Common myeloid progenitor, CD34-positive (primary cell): ENCODE measurements at regions not wholly inside any gene's neighbourhood (a gene's known extent, or its start where the extent isn't known, plus 50 kb on each side); places are given as distances from the start of the nearest gene placed in this dataset.
A peak's percentile ranks its signal among the peaks of the same experiment; 100 is the strongest.

Source experiments
- CTCF ChIA-PET: fragments of 350-600 bp; sonication (Branson Sonifier 250); formaldehyde crosslinking; loops from one replicate; lab custom pipeline; 2021; ENCODE audit warnings: antibody characterized with exemption; lab: Charles Lee
- POLR2A ChIA-PET: fragments of 350-600 bp; sonication (Branson Sonifier 250); formaldehyde crosslinking; loops from one replicate; lab custom pipeline; 2021; ENCODE audit warnings: antibody characterized with exemption; lab: Charles Lee
- DNase-seq, 3 donors: peaks; one replicate each; pipeline versions ENCODE4 v3.0.0 to v3.0.0-alpha.2; 2013
- H3K27ac ChIP-seq, 2 experiments: 1 replicate in 1 of 2; 2 replicates in 1 of 2; pipeline ENCODE4 v1.7.0; 2013; ENCODE audit warnings: inconsistent platforms in 2 of 2, low read length in 2 of 2, mild to moderate bottlenecking in 2 of 2, low read depth in 1 of 2, moderate library complexity in 1 of 2; ENCODE audit not compliant: severe bottlenecking in 2 of 2, insufficient read depth in 1 of 2, poor library complexity in 1 of 2
- H3K27me3 ChIP-seq, 5 experiments: replicated peaks in 2 of 5; 1 replicate in 3 of 5; 2 replicates in 2 of 5; pipeline versions ENCODE4 v1.6.1 to v1.7.0; 2013; ENCODE audit warnings: low read length in 4 of 5, mild to moderate bottlenecking in 2 of 5, moderate library complexity in 2 of 5, inconsistent platforms in 1 of 5; ENCODE audit not compliant: insufficient read depth in 5 of 5, control insufficient read depth in 4 of 5
- H3K36me3 ChIP-seq, 4 experiments: 1 replicate in 2 of 4; 2 replicates in 2 of 4; pipeline versions ENCODE4 v1.6.1 to v1.7.0; 2013; ENCODE audit warnings: low read length in 3 of 4, control low read depth in 1 of 4, mild to moderate bottlenecking in 1 of 4; ENCODE audit not compliant: control insufficient read depth in 4 of 4, insufficient read depth in 4 of 4
- H3K4me1 ChIP-seq, 4 experiments: 1 replicate in 3 of 4; 2 replicates in 1 of 4; pipeline versions ENCODE4 v1.6.1 to v1.7.1; 2013; ENCODE audit warnings: low read length in 3 of 4, mild to moderate bottlenecking in 3 of 4, control low read depth in 1 of 4, inconsistent platforms in 1 of 4, moderate library complexity in 1 of 4; ENCODE audit not compliant: control insufficient read depth in 4 of 4, insufficient read depth in 4 of 4; ENCODE audit errors: control extremely low read depth in 1 of 4
- H3K4me3 ChIP-seq, 7 experiments: 1 replicate in 4 of 7; 2 replicates in 3 of 7; pipeline versions ENCODE4 v1.5.1 to v1.7.0; 2013; ENCODE audit warnings: mild to moderate bottlenecking in 7 of 7, low read length in 6 of 7, moderate library complexity in 6 of 7, inconsistent platforms in 2 of 7, low read depth in 2 of 7, control low read depth in 1 of 7; ENCODE audit not compliant: insufficient read depth in 4 of 7, control insufficient read depth in 1 of 7; ENCODE audit errors: extremely low read depth in 1 of 7
- H3K9me3 ChIP-seq, 5 experiments: 1 replicate in 4 of 5; 2 replicates in 1 of 5; pipeline versions ENCODE4 v1.6.1 to v1.7.1; 2013; ENCODE audit warnings: low read length in 4 of 5, mild to moderate bottlenecking in 2 of 5, inconsistent platforms in 1 of 5, low read depth in 1 of 5, moderate library complexity in 1 of 5; ENCODE audit not compliant: control insufficient read depth in 4 of 5, insufficient read depth in 2 of 5; ENCODE audit errors: control extremely low read depth in 1 of 5
- WGBS: methylation state at CpG from one replicate; pipeline ENCODE4 v1.1.5; 2013; ENCODE audit not compliant: insufficient coverage; 5-methylcytosine and 5-hydroxymethylcytosine counted together

DNA sequence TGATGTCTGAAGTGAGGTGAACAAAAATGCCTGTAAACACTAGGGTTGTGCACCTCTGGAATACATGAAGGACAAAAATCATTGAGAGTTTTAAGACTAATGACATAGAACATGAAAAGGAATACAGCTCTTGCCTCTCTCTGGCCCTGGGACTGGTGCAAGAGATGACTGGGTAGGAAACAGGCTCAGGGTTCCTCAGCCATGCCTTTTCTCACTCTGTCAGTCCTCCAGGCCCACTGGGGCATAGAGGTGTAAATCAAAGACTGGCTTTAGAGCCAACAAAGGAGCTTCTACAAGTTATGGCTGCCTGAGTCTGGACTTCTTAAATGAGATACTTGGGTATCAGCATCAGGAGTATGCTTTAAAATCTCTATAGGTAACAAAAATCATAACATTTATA lies 554.7 kb upstream of the KCNMB2 start:
- H3K27ac ChIP-seq: no peak overlapping the region
- no peaks in the 10 kb centered on the region for H3K27me3 ChIP-seq
- no peak overlapping the region for H3K4me3 ChIP-seq
- no peak for DNase-seq
- H3K9me3 ChIP-seq: no peaks in the 10 kb centered on the region
- no peaks in the 10 kb centered on the region for H3K36me3 ChIP-seq
- ChIA-PET CTCF (interaction anchor here (1.3 kb wide), 1 partner anchor 191 kb away, joined by 3 read pairs; no protein-coding TSS in a partner anchor), POLR2A (no interaction called here)
- peaks cover 0 to 25% (median 11%) of the 10 kb centered on the region in 4 experiments for H3K4me1 ChIP-seq

- no peak overlapping the region for H3K27ac ChIP-seq
- 20% methylated on average over 1 of the region's 1 CpG for WGBS
- H3K27me3 ChIP-seq: no peaks in the 10 kb centered on the region
- ChIA-PET POLR2A (no interaction called here), CTCF (interaction anchor here (1.3 kb wide), 1 partner anchor 191 kb away, joined by 3 read pairs; no protein-coding TSS in a partner anchor)
- peaks cover 0 to 25% (median 11%) of the 10 kb centered on the region in 4 experiments for H3K4me1 ChIP-seq
- peak in 2 of 3 donors; percentile 43 to 57 for DNase-seq
- H3K9me3 ChIP-seq: no peaks in the 10 kb centered on the region
- no peak overlapping the region for H3K4me3 ChIP-seq
- no peaks in the 10 kb centered on the region for H3K36me3 ChIP-seq
These were observed 554.2 kb upstream of the KCNMB2 start for GRCh38 chr3:177982034-177982433.

DNA sequence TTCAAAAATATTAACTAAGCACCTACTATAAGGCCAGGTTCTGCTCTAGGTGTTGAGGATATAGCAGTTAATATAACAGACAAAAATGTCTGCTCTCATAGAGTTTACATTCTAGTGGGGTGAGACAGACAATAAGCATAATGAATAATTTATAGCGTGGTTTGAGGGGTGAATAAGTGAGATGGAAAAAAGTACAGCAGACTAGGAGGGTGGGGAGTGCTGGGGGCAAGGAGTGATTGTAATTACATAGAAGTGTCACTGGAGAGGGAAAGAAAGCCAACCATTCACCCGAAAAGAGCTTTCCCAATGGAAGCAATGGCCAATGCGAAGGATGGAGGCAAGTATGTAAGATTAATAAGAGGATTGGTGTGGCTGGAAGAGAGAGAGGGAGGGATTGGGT lies 552.9 kb upstream of the KCNMB2 start:
- no peaks in the 10 kb centered on the region for H3K9me3 ChIP-seq
- POLR2A ChIA-PET: no interaction called here
- no peak for DNase-seq

GRCh38 chr3:177992993-177993970 lies 543.0 kb upstream of the KCNMB2 start:
- Histone ChIP-seq H3K9me3 (no peaks in the 10 kb centered on the region), H3K4me1 (no peaks in the 10 kb centered on the region), H3K27me3 (no peaks in the 10 kb centered on the region), H3K27ac (no peak overlapping the region), H3K36me3 (no peaks in the 10 kb centered on the region), H3K4me3 (no peak overlapping the region)
- 100% methylated on average over 3 of the region's 6 CpGs for WGBS
- ChIA-PET CTCF (interaction anchor here (1.2 kb wide), 1 partner anchor 55 kb away, joined by 3 read pairs; no protein-coding TSS in a partner anchor), POLR2A (no interaction called here)
- DNase-seq: no peak

More for the DNA sequence above, 552.9 kb upstream of the KCNMB2 start:
- peaks cover 0 to 25% (median 11%) of the 10 kb centered on the region in 4 experiments for H3K4me1 ChIP-seq
- H3K27me3 ChIP-seq: no peaks in the 10 kb centered on the region
- WGBS: 83% methylated on average over 3 of the region's 3 CpGs
- CTCF ChIA-PET: no interaction called here
- H3K36me3 ChIP-seq: no peaks in the 10 kb centered on the region
- no peak overlapping the region for H3K4me3 ChIP-seq
- H3K27ac ChIP-seq: no peak overlapping the region

DNA sequence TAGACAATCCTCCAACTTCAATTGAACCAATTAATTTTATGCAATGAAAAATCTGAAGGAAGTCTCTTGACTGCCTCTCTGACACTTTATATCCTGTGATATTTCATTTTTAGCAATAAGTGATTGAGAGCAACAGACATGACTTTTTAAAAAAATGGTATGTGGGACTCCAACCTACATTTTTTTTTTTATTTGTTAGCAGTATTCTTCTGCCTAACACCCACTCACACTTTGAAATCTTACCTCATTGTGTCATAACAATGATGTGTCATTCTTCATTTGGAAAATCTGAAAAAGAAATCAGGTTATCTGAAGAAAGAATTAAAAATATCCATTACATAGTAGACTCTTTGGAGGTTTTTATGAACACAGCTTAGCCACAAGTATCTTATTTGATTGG lies 541.3 kb upstream of the KCNMB2 start:
- CTCF ChIA-PET: interaction anchor here (1.5 kb wide), 1 partner anchor 15 kb away, joined by 3 read pairs; no protein-coding TSS in a partner anchor

GRCh38 chr3:177995381-177996085 lies 540.7 kb upstream of the KCNMB2 start:
- Histone ChIP-seq H3K27ac (no peak overlapping the region), H3K36me3 (no peaks in the 10 kb centered on the region), H3K4me1 (peaks cover 0 to 2% (median 0%) of the 10 kb centered on the region in 4 experiments), H3K9me3 (peaks cover 0 to 2% (median 0%) of the 10 kb centered on the region in 5 experiments), H3K4me3 (no peak overlapping the region), H3K27me3 (no peaks in the 10 kb centered on the region)
- ChIA-PET CTCF (interaction anchor here (1.5 kb wide), 1 partner anchor 16 kb away, joined by 3 read pairs; no protein-coding TSS in a partner anchor), POLR2A (no interaction called here)
- WGBS: no CpG with 5 or more reads among the region's 1 CpG
- no peak for DNase-seq

More for the DNA sequence above, 541.3 kb upstream of the KCNMB2 start:
- Histone ChIP-seq H3K9me3 (peaks cover 0 to 2% (median 0%) of the 10 kb centered on the region in 5 experiments), H3K36me3 (no peaks in the 10 kb centered on the region), H3K4me1 (no peaks in the 10 kb centered on the region), H3K27me3 (no peaks in the 10 kb centered on the region), H3K4me3 (no peak overlapping the region), H3K27ac (no peak overlapping the region)
- no peak for DNase-seq
- POLR2A ChIA-PET: no interaction called here
